ENCODE measurements at regions not wholly inside any gene's neighbourhood (a gene's known extent, or its start where the extent isn't known, plus 50 kb on each side); places are given as distances from the start of the nearest gene placed in this dataset.

DNA sequence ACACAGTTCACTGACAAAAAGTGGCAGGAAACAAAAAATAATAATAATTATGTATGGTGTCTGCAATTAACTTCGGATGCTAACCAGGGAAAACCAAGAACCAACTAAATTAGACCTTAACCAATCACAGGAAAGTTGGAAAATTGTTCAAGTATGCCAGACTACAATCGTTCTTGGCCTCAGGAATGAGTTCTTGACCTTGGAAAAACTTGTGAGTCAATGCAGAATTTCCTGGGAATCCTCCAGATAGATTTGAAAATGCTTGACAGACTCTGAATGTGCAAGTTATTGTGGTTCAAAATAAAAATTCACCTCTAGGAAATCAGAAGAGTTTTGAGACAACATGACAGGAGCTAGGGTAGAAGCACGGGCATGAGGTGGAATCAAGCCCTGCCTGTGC lies 171.5 kb downstream of the C7orf25 start:
- no peaks in the 10 kb centered on the region for H3K79me2 ChIP-seq (ENCODE audit: control insufficient read depth in 1 of 2, insufficient read depth in 2 of 2, low read length in 2 of 2)
- no peak overlapping the region for H2BK20ac ChIP-seq (ENCODE audit: low read length)
- no peaks in the 10 kb centered on the region for H3K9me3 ChIP-seq (ENCODE audit: insufficient read depth in 2 of 2, low read depth in 1 of 2, low read length in 1 of 2)
- no peak overlapping the region for H3K27ac ChIP-seq (ENCODE audit: low read depth, low read length)
- no peak overlapping the region for H3K4me2 ChIP-seq (ENCODE audit: insufficient read depth in 1 of 2, low read depth in 2 of 2, low read length in 2 of 2)
- FAIRE-seq (no peak), DNase-seq (ENCODE audit: low read depth in 1 of 2, low spot score in 2 of 2) (no peak)
- no peak overlapping the region for H2BK120ac ChIP-seq (replicated peaks; ENCODE audit: low read depth, low read length)
- WGBS, 2 experiments (ENCODE audit: extremely low coverage in 1 of 2, insufficient coverage in 1 of 2, insufficient read length in 1 of 2, insufficient replicate concordance in 2 of 2, low coverage in 1 of 2, low lambda C conversion rate in 2 of 2, missing lambda C conversion rate in 1 of 2), result 93% methylated on average over 3 of the region's 3 CpGs; no CpG with 5 or more reads in 1 of the 2 experiments
- POLR2A ChIA-PET (ENCODE audit: partially characterized antibody), result no interaction called here
- no peak overlapping the region for H3K18ac ChIP-seq (ENCODE audit: extremely low read depth, low read length)
- H3K56ac ChIP-seq (replicated peaks; ENCODE audit: insufficient read length, low read depth, low read length), result no peak overlapping the region
- H2BK15ac ChIP-seq (ENCODE audit: low read length), result no peak overlapping the region
- no peak overlapping the region for H3K4me3 ChIP-seq (ENCODE audit: extremely low read depth in 1 of 4, insufficient read depth in 2 of 4, low read depth in 3 of 4, low read length in 4 of 4)
- no peaks in the 10 kb centered on the region for H3K4me1 ChIP-seq (replicated peaks in 1 of 4; ENCODE audit: control insufficient read depth in 3 of 4, insufficient read depth in 4 of 4, low read length in 3 of 4)
- no peaks in the 10 kb centered on the region for H3K79me1 ChIP-seq (ENCODE audit: low read depth, low read length)
- H2BK12ac ChIP-seq (ENCODE audit: low read depth, low read length), result no peak overlapping the region
- no peak overlapping the region for H4K91ac ChIP-seq (replicated peaks; ENCODE audit: insufficient read length, low read length)
- no peak overlapping the region for H3K4ac ChIP-seq (replicated peaks; ENCODE audit: insufficient read length, low read depth, low read length)
- H3K23ac ChIP-seq (ENCODE audit: insufficient read length), result no peak overlapping the region
- H2AK5ac ChIP-seq (ENCODE audit: low read depth, low read length), result no peak overlapping the region
- H3K14ac ChIP-seq (ENCODE audit: insufficient read length), result no peak overlapping the region
- no peaks in the 10 kb centered on the region for H4K20me1 ChIP-seq (replicated peaks in 1 of 2; ENCODE audit: control insufficient read depth in 1 of 2, insufficient read depth in 2 of 2, low read length in 2 of 2)
- no peaks in the 10 kb centered on the region for H3K27me3 ChIP-seq (replicated peaks in 1 of 4; ENCODE audit: control insufficient read depth in 3 of 4, extremely low read depth in 1 of 4, insufficient read depth in 3 of 4, low read length in 3 of 4)
- H3K23me2 ChIP-seq (ENCODE audit: low read depth, low read length), result no peaks in the 10 kb centered on the region
- H3K9ac ChIP-seq (replicated peaks in 1 of 4; ENCODE audit: extremely low read depth in 1 of 4, low read depth in 3 of 4, low read length in 3 of 4), result no peak overlapping the region
- H2AFZ ChIP-seq (ENCODE audit: low read length), result no peak overlapping the region
- no peak overlapping the region for H4K5ac ChIP-seq (ENCODE audit: insufficient read length, low read depth, low read length)
- no peaks in the 10 kb centered on the region for H3K36me3 ChIP-seq (ENCODE audit: control insufficient read depth in 2 of 4, insufficient read depth in 4 of 4, low read length in 3 of 4)
- no peak overlapping the region for H2BK5ac ChIP-seq (ENCODE audit: low read depth, low read length)
- no peak overlapping the region for H4K8ac ChIP-seq (ENCODE audit: extremely low read depth, insufficient read depth, low read length)
- CTCF ChIA-PET (ENCODE audit: partially characterized antibody), result interaction anchor here (2.2 kb wide), 1 partner anchor 103 kb away, joined by 5 read pairs; no protein-coding TSS in a partner anchor
- no peak for TF ChIP-seq RXRA (IDR thresholded peaks at IDR 0.05; ENCODE audit: insufficient read depth, low read depth, low read length)
- no peak for TF ChIP-seq SP4 (IDR thresholded peaks at IDR 0.05; ENCODE audit: low read length)
- TF ChIP-seq JUND (IDR thresholded peaks at IDR 0.05; ENCODE audit: low read length), result no peak

Measured in H1 (cell line).